Endothelial cell of umbilical vein (primary cell): ENCODE measurements at regions not wholly inside any gene's neighbourhood (a gene's known extent, or its start where the extent isn't known, plus 50 kb on each side); places are given as distances from the start of the nearest gene placed in this dataset.

ENCODE experiments used
- EZH2 ChIP-seq: IDR thresholded peaks from 2 replicates; pipeline ENCODE4 v1.6.1; 2012; ENCODE audit warnings: borderline replicate concordance, low read depth, mild to moderate bottlenecking, moderate library complexity, low read length, inconsistent platforms; ENCODE audit not compliant: severe bottlenecking
- POLR2AphosphoS5 ChIP-seq: IDR thresholded peaks from 2 replicates; pipeline ENCODE4 v1.6.1; 2012; ENCODE audit warnings: low read depth, mild to moderate bottlenecking, control low read depth, low read length, moderate library complexity; ENCODE audit not compliant: insufficient read depth
- TF ChIP-seq, protein P1 (sequence below): IDR thresholded peaks from 2 replicates; pipeline ENCODE4 v1.6.1; 2011; ENCODE audit not compliant: insufficient read depth, insufficient read length
- TF ChIP-seq, protein P2 (sequence below), 2 donors: IDR thresholded peaks; 1 replicate in 1 of 2; 2 replicates in 1 of 2; pipeline ENCODE4 v1.5.1; 2011; ENCODE audit warnings: low read length in 2 of 2, mild to moderate bottlenecking in 2 of 2, moderate library complexity in 2 of 2, control low read depth in 1 of 2, inconsistent platforms in 1 of 2, low read depth in 1 of 2; ENCODE audit not compliant: insufficient read depth in 1 of 2; ENCODE audit errors: extremely low read depth in 1 of 2

DNA sequence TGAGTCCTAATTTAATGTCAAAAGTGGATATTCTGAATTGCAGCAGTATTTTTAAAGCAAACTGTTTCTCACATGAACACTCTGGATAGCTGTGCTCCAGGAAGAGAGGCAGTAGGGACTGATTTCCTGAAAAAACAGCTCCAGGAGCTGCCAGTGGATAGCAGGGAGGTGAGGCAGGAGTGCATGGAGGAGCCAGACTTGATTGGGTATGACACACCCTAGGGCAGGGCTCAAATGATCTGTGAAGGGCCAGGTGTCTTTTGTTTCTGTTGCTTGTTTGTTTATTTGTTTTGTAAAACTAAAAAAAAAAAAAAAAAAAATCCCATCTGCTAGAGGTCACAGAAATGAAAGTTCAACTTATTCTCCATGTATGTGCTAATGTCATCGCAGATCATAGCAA lies 83.4 kb downstream of the ADRB2 start:
- TF ChIP-seq, protein P1, sequence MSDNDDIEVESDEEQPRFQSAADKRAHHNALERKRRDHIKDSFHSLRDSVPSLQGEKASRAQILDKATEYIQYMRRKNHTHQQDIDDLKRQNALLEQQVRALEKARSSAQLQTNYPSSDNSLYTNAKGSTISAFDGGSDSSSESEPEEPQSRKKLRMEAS, result no peak
- TF ChIP-seq, protein P2, sequence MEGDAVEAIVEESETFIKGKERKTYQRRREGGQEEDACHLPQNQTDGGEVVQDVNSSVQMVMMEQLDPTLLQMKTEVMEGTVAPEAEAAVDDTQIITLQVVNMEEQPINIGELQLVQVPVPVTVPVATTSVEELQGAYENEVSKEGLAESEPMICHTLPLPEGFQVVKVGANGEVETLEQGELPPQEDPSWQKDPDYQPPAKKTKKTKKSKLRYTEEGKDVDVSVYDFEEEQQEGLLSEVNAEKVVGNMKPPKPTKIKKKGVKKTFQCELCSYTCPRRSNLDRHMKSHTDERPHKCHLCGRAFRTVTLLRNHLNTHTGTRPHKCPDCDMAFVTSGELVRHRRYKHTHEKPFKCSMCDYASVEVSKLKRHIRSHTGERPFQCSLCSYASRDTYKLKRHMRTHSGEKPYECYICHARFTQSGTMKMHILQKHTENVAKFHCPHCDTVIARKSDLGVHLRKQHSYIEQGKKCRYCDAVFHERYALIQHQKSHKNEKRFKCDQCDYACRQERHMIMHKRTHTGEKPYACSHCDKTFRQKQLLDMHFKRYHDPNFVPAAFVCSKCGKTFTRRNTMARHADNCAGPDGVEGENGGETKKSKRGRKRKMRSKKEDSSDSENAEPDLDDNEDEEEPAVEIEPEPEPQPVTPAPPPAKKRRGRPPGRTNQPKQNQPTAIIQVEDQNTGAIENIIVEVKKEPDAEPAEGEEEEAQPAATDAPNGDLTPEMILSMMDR (IDR thresholded peaks at IDR 0.05; ENCODE audit: extremely low read depth in 1 of 2, insufficient read depth in 1 of 2, low read depth in 1 of 2, low read length in 2 of 2), result no peak
- TF ChIP-seq POLR2AphosphoS5, result no peak
- TF ChIP-seq EZH2, result no peak
